ENCODE measurements at regions not wholly inside any gene's neighbourhood (a gene's known extent, or its start where the extent isn't known, plus 50 kb on each side); places are given as distances from the start of the nearest gene placed in this dataset.

DNA sequence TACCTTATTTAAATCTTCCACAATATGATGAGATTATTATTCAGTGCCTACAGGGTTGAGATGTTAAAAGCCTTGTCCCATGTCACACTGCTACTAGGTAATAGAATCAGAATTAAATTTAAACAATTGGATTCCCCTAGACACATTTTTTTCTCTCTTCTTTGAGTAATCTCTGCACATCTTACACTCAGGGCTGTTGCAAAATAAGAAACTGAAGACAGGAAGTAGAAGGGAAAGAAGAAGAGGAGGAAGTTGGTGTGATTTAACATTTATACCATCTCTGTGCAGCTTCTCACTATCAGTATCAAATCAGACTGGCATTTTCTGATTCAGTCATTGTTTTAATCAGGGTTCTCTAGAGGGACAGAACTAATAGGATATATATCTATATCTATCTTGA, 677.6 kb downstream of the IRS1 start:
- TF ChIP-seq, protein P1, sequence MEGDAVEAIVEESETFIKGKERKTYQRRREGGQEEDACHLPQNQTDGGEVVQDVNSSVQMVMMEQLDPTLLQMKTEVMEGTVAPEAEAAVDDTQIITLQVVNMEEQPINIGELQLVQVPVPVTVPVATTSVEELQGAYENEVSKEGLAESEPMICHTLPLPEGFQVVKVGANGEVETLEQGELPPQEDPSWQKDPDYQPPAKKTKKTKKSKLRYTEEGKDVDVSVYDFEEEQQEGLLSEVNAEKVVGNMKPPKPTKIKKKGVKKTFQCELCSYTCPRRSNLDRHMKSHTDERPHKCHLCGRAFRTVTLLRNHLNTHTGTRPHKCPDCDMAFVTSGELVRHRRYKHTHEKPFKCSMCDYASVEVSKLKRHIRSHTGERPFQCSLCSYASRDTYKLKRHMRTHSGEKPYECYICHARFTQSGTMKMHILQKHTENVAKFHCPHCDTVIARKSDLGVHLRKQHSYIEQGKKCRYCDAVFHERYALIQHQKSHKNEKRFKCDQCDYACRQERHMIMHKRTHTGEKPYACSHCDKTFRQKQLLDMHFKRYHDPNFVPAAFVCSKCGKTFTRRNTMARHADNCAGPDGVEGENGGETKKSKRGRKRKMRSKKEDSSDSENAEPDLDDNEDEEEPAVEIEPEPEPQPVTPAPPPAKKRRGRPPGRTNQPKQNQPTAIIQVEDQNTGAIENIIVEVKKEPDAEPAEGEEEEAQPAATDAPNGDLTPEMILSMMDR (IDR thresholded peaks at IDR 0.05; ENCODE audit: extremely low read depth, insufficient read depth, missing control alignments), result no peak
- DNase-seq (ENCODE audit: low spot score), result no peak
- in situ Hi-C loops (cut with MboI; ENCODE audit: low pct_unique_long_range_greater_than_20kb, low sequenced_read_pairs, unreplicated experiment), result no loop called here

DNA sequence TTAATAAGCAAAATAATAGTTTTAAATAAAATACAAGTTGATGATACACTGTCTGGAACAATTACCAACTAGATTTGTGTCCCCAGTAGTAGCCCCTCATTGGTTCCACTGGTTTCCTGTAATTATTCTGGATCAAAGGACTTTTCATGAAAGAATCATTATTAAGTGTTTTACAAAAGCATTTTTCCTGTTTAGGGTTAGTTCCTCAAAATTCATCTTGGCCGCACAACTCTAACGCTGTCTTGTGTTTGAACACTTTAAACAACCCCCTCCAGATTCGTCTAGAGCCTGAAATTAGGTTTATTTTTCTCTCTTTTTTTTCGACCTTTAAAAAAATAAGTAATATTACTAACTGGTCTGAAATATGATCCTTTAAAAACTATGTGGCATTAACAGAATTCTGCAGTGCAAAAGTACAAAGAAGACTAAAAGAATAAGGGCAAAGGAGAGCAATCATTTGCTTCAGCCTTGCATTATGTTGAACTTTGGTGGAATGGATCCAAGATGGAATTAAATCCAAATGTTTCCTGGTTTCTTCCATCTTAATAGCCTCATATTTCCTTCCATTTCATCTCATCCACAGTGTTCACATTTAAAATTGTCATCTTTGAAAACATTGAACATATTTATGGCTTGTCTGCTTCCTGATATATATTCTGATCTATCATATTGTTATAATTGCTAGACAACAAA, 678.4 kb downstream of the IRS1 start:
- TF ChIP-seq, protein P1 (IDR thresholded peaks at IDR 0.05; ENCODE audit: extremely low read depth, insufficient read depth, missing control alignments), result no peak
- DNase-seq (ENCODE audit: low spot score), result no peak
- in situ Hi-C loops (cut with MboI; ENCODE audit: low pct_unique_long_range_greater_than_20kb, low sequenced_read_pairs, unreplicated experiment), result no loop called here

DNA sequence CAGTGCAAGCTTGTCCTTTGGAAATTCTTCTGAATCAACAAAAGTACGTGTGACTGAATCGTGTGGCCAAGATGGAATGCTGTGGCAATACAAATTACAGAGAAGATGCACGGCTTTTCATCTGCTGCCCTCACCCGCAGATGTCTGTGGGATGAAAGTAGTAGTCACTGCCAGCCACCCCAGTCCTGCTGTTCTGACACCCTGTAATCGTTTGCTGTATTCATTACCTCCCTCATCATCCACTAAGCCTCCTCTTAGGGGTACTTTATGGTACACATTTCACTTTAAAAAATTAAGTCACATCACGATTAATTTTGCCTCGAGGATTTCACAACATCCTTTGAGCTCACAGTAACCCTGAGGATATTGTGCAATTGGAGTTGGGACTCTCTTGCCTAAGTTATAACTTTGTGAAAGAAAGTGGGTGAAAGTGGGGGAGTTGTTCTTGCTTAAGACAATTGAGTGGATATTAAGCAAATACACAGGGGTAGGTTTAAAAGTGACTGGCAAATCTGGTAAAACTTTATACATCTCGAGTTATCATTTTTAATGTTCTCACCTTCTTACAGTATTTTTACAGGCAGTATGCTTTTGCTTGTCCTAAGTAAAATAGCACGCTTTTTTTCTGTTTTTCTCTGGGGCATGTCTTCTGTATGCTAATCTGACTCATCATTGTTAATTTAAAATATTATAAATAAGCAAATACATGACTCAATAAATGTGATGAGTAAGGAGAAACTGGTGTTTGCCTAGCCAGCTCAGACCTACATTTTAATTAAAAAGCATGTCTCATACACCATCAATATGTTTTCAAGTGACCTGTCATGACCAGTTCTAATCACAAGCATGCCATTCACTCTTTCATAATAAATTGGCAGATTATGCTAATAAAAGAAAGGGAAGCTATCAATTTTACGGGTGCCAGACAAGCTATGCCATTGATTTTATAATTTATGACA, 680.9 kb downstream of the IRS1 start:
- in situ Hi-C loops (cut with MboI; ENCODE audit: low pct_unique_long_range_greater_than_20kb, low sequenced_read_pairs, unreplicated experiment), result no loop called here
- TF ChIP-seq, protein P1 (IDR thresholded peaks at IDR 0.05; ENCODE audit: extremely low read depth, insufficient read depth, missing control alignments), result no peak
- no peak for DNase-seq (ENCODE audit: low spot score)

DNA sequence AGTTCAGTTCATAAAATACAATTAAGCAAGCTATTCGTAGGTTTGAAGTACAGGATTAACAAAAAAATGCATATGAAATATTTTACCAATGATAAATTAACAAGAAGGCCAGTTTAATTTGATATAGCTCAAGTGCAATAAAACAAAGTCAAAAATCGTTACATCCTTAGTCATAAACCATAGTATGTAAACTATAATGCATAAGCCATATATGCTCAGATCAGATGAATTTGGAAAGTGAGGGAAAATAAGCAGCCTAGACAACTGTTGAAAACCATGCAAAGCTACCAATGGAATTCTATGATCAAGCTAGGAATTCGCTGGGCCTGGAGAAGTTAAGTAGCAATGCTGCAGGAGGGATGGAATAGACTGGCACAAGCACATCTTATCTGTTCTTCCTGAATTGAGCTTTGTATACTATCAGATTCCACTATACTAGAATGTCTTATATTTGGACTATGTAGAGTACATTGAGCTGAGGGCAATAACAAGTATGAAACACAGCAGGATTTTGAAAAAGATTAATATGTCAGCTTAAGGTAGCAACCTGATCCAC, 682.0 kb downstream of the IRS1 start:
- TF ChIP-seq, protein P1 (IDR thresholded peaks at IDR 0.05; ENCODE audit: extremely low read depth, insufficient read depth, missing control alignments), result no peak

DNA sequence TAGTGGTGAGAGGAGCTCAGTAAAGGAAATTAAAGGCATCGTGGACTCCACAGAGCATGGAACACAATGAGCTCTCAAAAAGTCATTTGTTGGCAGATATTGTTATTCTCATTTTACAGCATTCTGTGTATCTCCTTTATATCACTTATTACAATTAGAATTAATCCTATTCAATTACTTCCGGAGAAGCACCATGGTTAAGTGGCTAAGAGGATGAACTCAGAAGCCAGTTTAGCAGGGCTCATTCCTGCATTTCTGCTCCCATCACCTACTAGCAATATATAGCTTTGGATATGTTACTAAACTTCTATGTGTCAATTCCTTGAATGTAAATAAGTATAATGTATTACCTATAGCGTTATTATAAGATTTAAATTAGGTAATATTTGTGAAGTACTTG, 683.3 kb downstream of the IRS1 start:
- TF ChIP-seq, protein P1 (IDR thresholded peaks at IDR 0.05; ENCODE audit: extremely low read depth, insufficient read depth, missing control alignments), result no peak
- no peak for DNase-seq (ENCODE audit: low spot score)
- in situ Hi-C loops (cut with MboI; ENCODE audit: low pct_unique_long_range_greater_than_20kb, low sequenced_read_pairs, unreplicated experiment), result no loop called here

More for the DNA sequence above, 682.0 kb downstream of the IRS1 start:
- DNase-seq (ENCODE audit: low spot score), result no peak
- in situ Hi-C loops (cut with MboI; ENCODE audit: low pct_unique_long_range_greater_than_20kb, low sequenced_read_pairs, unreplicated experiment), result no loop called here

DNA sequence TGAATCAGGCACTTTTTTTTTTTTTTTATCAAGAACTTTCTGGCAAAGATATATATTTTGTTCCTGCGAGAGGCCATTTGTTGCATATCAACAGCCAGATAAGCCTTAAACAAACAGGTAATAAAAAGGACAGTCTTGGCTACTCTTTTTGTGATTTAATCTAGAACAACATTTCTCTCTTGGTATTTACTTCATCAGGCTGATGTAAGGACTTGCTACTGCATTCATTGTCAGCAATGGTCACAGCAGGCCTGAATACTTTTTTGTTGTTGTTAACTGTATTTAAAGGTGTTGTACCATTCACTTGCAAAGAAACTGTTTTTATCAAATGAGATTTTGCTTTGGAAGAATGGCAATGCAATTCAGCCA, 683.8 kb downstream of the IRS1 start:
- TF ChIP-seq, protein P1 (IDR thresholded peaks at IDR 0.05; ENCODE audit: extremely low read depth, insufficient read depth, missing control alignments), result no peak
- in situ Hi-C loops (cut with MboI; ENCODE audit: low pct_unique_long_range_greater_than_20kb, low sequenced_read_pairs, unreplicated experiment), result no loop called here
- DNase-seq (ENCODE audit: low spot score), result no peak
